ENCODE measurements at regions not wholly inside any gene's neighbourhood (a gene's known extent, or its start where the extent isn't known, plus 50 kb on each side); places are given as distances from the start of the nearest gene placed in this dataset.
"Not testable (repeated sequence)": the region's sequence is repeated elsewhere in the genome, so short reads cannot be mapped to it uniquely, and the experiment has no call there.

- no peak for DNase-seq
These were observed 1055.1 kb upstream of the PCDH10 start for GRCh38 chr4:132094017-132094416.

- DNase-seq: no peak
These were observed 1052.1 kb upstream of the PCDH10 start for GRCh38 chr4:132097041-132097440.

- DNase-seq: no peak
These were observed 1047.6 kb upstream of the PCDH10 start for GRCh38 chr4:132101526-132101925.

GRCh38 chr4:132108784-132109183 is 1040.3 kb upstream of the PCDH10 start:
- DNase-seq: no peak

- DNase-seq: no peak
These were observed 1034.2 kb upstream of the PCDH10 start for GRCh38 chr4:132114885-132115284.

GRCh38 chr4:132122741-132123140 is 1026.4 kb upstream of the PCDH10 start:
- not testable (repeated sequence) for DNase-seq

- no peak for DNase-seq
These were observed 1025.0 kb upstream of the PCDH10 start for GRCh38 chr4:132123870-132124623.

- no peak for DNase-seq
These were observed 1024.5 kb upstream of the PCDH10 start for GRCh38 chr4:132124624-132124974.

- no peak for DNase-seq
These were observed 1024.0 kb upstream of the PCDH10 start for GRCh38 chr4:132125131-132125530.

- no peak for DNase-seq
These were observed 1016.7 kb upstream of the PCDH10 start for GRCh38 chr4:132132433-132132832.

- DNase-seq: no peak
These were observed 979.4 kb upstream of the PCDH10 start for GRCh38 chr4:132169660-132170059.

GRCh38 chr4:132180020-132180427 is 969.1 kb upstream of the PCDH10 start:
- DNase-seq: no peak

- DNase-seq: no peak
These were observed 953.9 kb upstream of the PCDH10 start for GRCh38 chr4:132195176-132195575.

- DNase-seq: no peak
These were observed 945.5 kb upstream of the PCDH10 start for GRCh38 chr4:132203618-132204017.

- no peak for DNase-seq
These were observed 934.6 kb upstream of the PCDH10 start for GRCh38 chr4:132214519-132214918.

GRCh38 chr4:132218406-132218805 is 930.7 kb upstream of the PCDH10 start:
- DNase-seq: no peak

- no peak for DNase-seq
These were observed 921.8 kb upstream of the PCDH10 start for GRCh38 chr4:132227151-132227856.

- not testable (repeated sequence) for DNase-seq
These were observed 921.3 kb upstream of the PCDH10 start for GRCh38 chr4:132227857-132228165.

GRCh38 chr4:132228676-132229075 is 920.4 kb upstream of the PCDH10 start:
- DNase-seq: no peak

- DNase-seq: no peak
These were observed 919.1 kb upstream of the PCDH10 start for GRCh38 chr4:132230025-132230424.

- DNase-seq: no peak
These were observed 910.4 kb upstream of the PCDH10 start for GRCh38 chr4:132238697-132239096.

GRCh38 chr4:132240081-132240480 is 909.0 kb upstream of the PCDH10 start:
- no peak for DNase-seq

GRCh38 chr4:132245319-132245718 is 903.8 kb upstream of the PCDH10 start:
- no peak for DNase-seq

GRCh38 chr4:132264176-132264575 is 884.9 kb upstream of the PCDH10 start:
- DNase-seq: no peak

- no peak for DNase-seq
These were observed 882.7 kb upstream of the PCDH10 start for GRCh38 chr4:132266374-132266773.

All from NCI-H1436 treated with DMSO at 0.1 percent for 48 hours (cell line).